Lung (tissue), 11 donors: ENCODE measurements at regions not wholly inside any gene's neighbourhood (a gene's known extent, or its start where the extent isn't known, plus 50 kb on each side); places are given as distances from the start of the nearest gene placed in this dataset.
"Not testable (repeated sequence)": the region's sequence is repeated elsewhere in the genome, so short reads cannot be mapped to it uniquely, and the experiment has no call there.

Experiments used
- ATAC-seq: fragments of 200-7000 bp; cut with Tn5 transposase; one replicate; pipeline ENCODE4 v1.9.1; 2020; ENCODE audit warnings: moderate number of reproducible peaks; ENCODE audit not compliant: insufficient read depth, low FRiP score
- DNase-seq, 3 donors: peaks; one replicate each; pipeline ENCODE4 v3.0.0-alpha.2; 2013 to 2017
- H3K27ac ChIP-seq, 2 donors: one replicate each; pipeline ENCODE4 v1.5.1; 2013; ENCODE audit warnings: mild to moderate bottlenecking in 2 of 2, moderate library complexity in 2 of 2, control low read depth in 1 of 2, inconsistent platforms in 1 of 2, low read depth in 1 of 2, low read length in 1 of 2
- H3K27me3 ChIP-seq, 3 donors: one replicate each; pipeline ENCODE4 v1.5.1; 2013; ENCODE audit warnings: low read length in 2 of 3; ENCODE audit not compliant: control insufficient read depth in 3 of 3, insufficient read depth in 3 of 3
- H3K36me3 ChIP-seq, 4 donors: one replicate each; pipeline ENCODE4 v1.5.1; 2013; ENCODE audit warnings: low read length in 4 of 4, mild to moderate bottlenecking in 1 of 4, moderate library complexity in 1 of 4; ENCODE audit not compliant: control insufficient read depth in 4 of 4, insufficient read depth in 4 of 4
- H3K4me1 ChIP-seq, 5 donors: one replicate each; pipeline ENCODE4 v1.5.1; 2013; ENCODE audit warnings: low read length in 5 of 5, mild to moderate bottlenecking in 2 of 5, moderate library complexity in 1 of 5; ENCODE audit not compliant: control insufficient read depth in 5 of 5, insufficient read depth in 5 of 5
- H3K4me3 ChIP-seq: one replicate; pipeline ENCODE4 v1.5.1; 2013; ENCODE audit warnings: mild to moderate bottlenecking, control low read depth, moderate library complexity
- H3K9ac ChIP-seq, 2 donors: one replicate each; pipeline ENCODE4 v1.5.1; 2013; ENCODE audit warnings: low read length in 2 of 2, control low read depth in 1 of 2; ENCODE audit not compliant: insufficient read depth in 1 of 2
- H3K9me3 ChIP-seq, 4 donors: one replicate each; pipeline ENCODE4 v1.5.1; 2013; ENCODE audit warnings: low read length in 3 of 4, mild to moderate bottlenecking in 1 of 4, moderate library complexity in 1 of 4; ENCODE audit not compliant: control insufficient read depth in 4 of 4, insufficient read depth in 3 of 4
- WGBS, 2 donors: extraction: QIAGEN DNeasy Blood & Tissue Kit; methylation state at CpG; one replicate each; pipeline ENCODE4 v1.1.7; 2013; 5-methylcytosine and 5-hydroxymethylcytosine counted together
- TF ChIP-seq, protein P1 (sequence below): IDR thresholded peaks from 2 replicates; pipeline ENCODE4 v1.5.1; 2012; ENCODE audit warnings: mild to moderate bottlenecking; ENCODE audit errors: control extremely low read depth, extremely low read depth
- donor health status: control.
- donor health status: control.
- donor health status: Bipolar disorder and iron deficiency.
- donor health status: healthy.
- donor health status: DM: yes; HTN: yes; CAD: no.

DNA sequence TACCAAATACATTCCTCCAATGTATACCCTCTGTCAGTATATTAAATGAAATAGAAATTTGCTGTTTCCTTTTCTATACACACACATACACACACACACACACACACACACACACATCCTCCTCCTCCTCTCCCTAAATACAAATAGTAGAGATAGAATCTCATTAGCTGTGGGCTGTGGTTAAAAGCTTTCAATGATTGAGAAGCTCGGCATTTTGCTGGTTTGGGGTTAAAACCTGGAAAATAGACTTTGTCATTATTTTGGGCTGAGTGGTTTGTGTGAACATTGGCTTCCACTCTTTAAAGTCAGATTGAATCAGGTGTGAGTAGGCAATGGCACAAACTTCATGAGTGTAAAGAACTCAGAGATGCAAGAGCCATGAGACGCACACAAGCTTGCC, 596.0 kb downstream of the XPNPEP1 start:
- TF ChIP-seq, protein P1, sequence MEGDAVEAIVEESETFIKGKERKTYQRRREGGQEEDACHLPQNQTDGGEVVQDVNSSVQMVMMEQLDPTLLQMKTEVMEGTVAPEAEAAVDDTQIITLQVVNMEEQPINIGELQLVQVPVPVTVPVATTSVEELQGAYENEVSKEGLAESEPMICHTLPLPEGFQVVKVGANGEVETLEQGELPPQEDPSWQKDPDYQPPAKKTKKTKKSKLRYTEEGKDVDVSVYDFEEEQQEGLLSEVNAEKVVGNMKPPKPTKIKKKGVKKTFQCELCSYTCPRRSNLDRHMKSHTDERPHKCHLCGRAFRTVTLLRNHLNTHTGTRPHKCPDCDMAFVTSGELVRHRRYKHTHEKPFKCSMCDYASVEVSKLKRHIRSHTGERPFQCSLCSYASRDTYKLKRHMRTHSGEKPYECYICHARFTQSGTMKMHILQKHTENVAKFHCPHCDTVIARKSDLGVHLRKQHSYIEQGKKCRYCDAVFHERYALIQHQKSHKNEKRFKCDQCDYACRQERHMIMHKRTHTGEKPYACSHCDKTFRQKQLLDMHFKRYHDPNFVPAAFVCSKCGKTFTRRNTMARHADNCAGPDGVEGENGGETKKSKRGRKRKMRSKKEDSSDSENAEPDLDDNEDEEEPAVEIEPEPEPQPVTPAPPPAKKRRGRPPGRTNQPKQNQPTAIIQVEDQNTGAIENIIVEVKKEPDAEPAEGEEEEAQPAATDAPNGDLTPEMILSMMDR, result no peak
- 84 to 86% methylated on average over 2 of the region's 2 CpGs for WGBS, 2 donors
- Histone ChIP-seq H3K27ac (no peak overlapping the region), H3K4me3 (no peak overlapping the region), H3K4me1 (no peaks in the 10 kb centered on the region), H3K36me3 (no peaks in the 10 kb centered on the region), H3K9ac (no peak overlapping the region), H3K27me3 (no peaks in the 10 kb centered on the region), H3K9me3 (no peaks in the 10 kb centered on the region)
- ATAC-seq (no peak), DNase-seq (no peak)

GRCh38 chr10:109324721-109325120, 598.6 kb downstream of the XPNPEP1 start:
- Histone ChIP-seq H3K9ac (no peak overlapping the region), H3K27me3 (no peaks in the 10 kb centered on the region), H3K36me3 (no peaks in the 10 kb centered on the region), H3K9me3 (peaks cover 0 to 2% (median 0%) of the 10 kb centered on the region in 4 donors), H3K27ac (no peak overlapping the region), H3K4me3 (no peak overlapping the region), H3K4me1 (no peaks in the 10 kb centered on the region)
- 86 to 92% methylated on average over 3 of the region's 3 CpGs for WGBS, 2 donors
- DNase-seq (no peak), ATAC-seq (no peak)
- TF ChIP-seq, protein P1, result no peak

- ATAC-seq (no peak), DNase-seq (no peak)
- Histone ChIP-seq H3K4me1 (no peaks in the 10 kb centered on the region), H3K27me3 (no peaks in the 10 kb centered on the region), H3K36me3 (no peaks in the 10 kb centered on the region), H3K9me3 (peaks cover 0 to 4% (median 0%) of the 10 kb centered on the region in 4 donors), H3K9ac (no peak overlapping the region), H3K27ac (no peak overlapping the region), H3K4me3 (no peak overlapping the region)
- TF ChIP-seq, protein P1, result no peak
- 58 to 64% methylated on average over 3 of the region's 3 CpGs for WGBS, 2 donors
Measured at GRCh38 chr10:109317746-109318366, 605.5 kb downstream of the XPNPEP1 start.

DNA sequence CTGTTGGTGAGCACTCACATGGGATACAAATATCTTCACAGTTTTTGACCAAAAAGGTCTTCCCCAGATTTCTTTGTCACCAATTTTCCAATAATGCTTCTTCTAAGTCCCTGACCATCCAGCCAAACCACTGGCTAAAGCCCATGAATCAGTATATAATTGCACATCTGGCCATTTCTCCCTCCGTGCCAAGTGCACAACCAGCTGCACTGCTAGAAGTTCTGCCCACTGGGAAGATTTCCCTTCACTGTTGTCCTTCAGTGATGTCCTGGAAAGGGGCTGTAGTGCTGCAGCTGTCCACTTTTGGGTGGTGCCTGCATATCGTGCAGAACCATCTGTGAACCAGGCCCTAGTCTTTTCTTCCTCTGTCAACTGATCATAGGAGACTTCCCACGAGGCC, 609.3 kb downstream of the XPNPEP1 start:
- not testable (repeated sequence) for H3K27ac ChIP-seq

DNA sequence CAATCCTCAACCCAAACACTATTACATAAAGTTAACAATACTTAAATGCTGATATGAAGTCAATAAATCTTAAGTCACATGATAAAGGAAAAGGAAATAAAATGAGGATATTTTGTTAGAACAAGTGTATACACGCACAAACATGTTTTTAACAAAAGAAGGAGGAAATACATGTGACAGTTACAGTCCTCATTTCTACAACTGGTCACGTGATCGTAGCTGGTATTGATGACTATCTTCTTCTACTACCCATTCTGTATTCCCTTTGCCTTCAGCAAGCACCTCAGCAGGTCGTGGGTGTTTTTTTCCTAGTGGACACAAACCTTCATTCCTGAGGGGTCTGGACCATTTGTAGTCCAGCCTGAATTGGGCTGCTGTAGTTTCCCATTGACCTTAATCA, 610.8 kb downstream of the XPNPEP1 start:
- not testable (repeated sequence) for H3K4me1 ChIP-seq, ATAC-seq, H3K27ac ChIP-seq, H3K9me3 ChIP-seq, H3K9ac ChIP-seq, H3K36me3 ChIP-seq, H3K27me3 ChIP-seq, H3K4me3 ChIP-seq, DNase-seq
- 74 to 80% methylated on average over 4 of the region's 4 CpGs for WGBS, 2 donors

More for the DNA sequence above, 609.3 kb downstream of the XPNPEP1 start:
- H3K9ac ChIP-seq, H3K4me3 ChIP-seq, ATAC-seq, H3K9me3 ChIP-seq, H3K27me3 ChIP-seq, DNase-seq, H3K4me1 ChIP-seq, H3K36me3 ChIP-seq: not testable (repeated sequence)
- WGBS, 2 donors, result 75 to 76% methylated on average over 3 of the region's 3 CpGs
